B cell (primary cell): ENCODE measurements at regions not wholly inside any gene's neighbourhood (a gene's known extent, or its start where the extent isn't known, plus 50 kb on each side); places are given as distances from the start of the nearest gene placed in this dataset.
A peak's percentile ranks its signal among the peaks of the same experiment; 100 is the strongest.

Source experiments
- ATAC-seq: fragments of 200-7000 bp; cut with Tn5 transposase; one replicate; pipeline ENCODE4 v1.10.0; 2021; ENCODE audit warnings: low read depth, mild to moderate bottlenecking, moderate number of reproducible peaks, moderate library complexity
- CTCF ChIA-PET: fragments of 350-600 bp; sonication (Branson Sonifier 250); formaldehyde crosslinking; loops from one replicate; lab custom pipeline; 2021; ENCODE audit warnings: antibody characterized with exemption, inconsistent platforms; lab: Charles Lee
- POLR2A ChIA-PET: fragments of 350-600 bp; sonication (Branson Sonifier 250); formaldehyde crosslinking; loops from one replicate; lab custom pipeline; 2021; ENCODE audit warnings: antibody characterized with exemption; lab: Charles Lee
- DNase-seq: peaks from one replicate; pipeline ENCODE4 v3.0.0; 2013
- H2AFZ ChIP-seq: 2 replicates; pipeline ENCODE4 v1.6.1; 2012; ENCODE audit warnings: mild to moderate bottlenecking, low read depth, low read length; ENCODE audit not compliant: insufficient read depth, poor library complexity, severe bottlenecking
- H3K27ac ChIP-seq, 2 donors: 1 replicate in 1 of 2; 2 replicates in 1 of 2; pipeline ENCODE4 v1.5.1; 2012 to 2013; ENCODE audit warnings: low read length in 2 of 2, mild to moderate bottlenecking in 2 of 2, moderate library complexity in 1 of 2
- H3K27me3 ChIP-seq, 4 experiments: fragments of 200-600 bp in 1 of 4; sonication (generic) in 1 of 4; replicated peaks in 1 of 4; 1 replicate in 2 of 4; 2 replicates in 2 of 4; pipeline versions ENCODE4 v1.6.1 to v1.7.0; 2013 to 2016; ENCODE audit warnings: low read length in 3 of 4, mild to moderate bottlenecking in 2 of 4, mixed read lengths in 1 of 4, moderate library complexity in 1 of 4; ENCODE audit not compliant: insufficient read depth in 4 of 4, control insufficient read depth in 3 of 4; ENCODE audit errors: control extremely low read depth in 1 of 4
- H3K36me3 ChIP-seq, 2 experiments: replicated peaks in 1 of 2; 1 replicate in 1 of 2; 2 replicates in 1 of 2; pipeline versions ENCODE4 v1.6.1 to v1.7.1; 2013; ENCODE audit warnings: low read length in 1 of 2; ENCODE audit not compliant: insufficient read depth in 2 of 2, control insufficient read depth in 1 of 2; ENCODE audit errors: control extremely low read depth in 1 of 2, extremely low read depth in 1 of 2
- H3K4me1 ChIP-seq, 2 donors: fragments of 200-600 bp in 1 of 2; sonication (generic) in 1 of 2; 1 replicate in 1 of 2; 2 replicates in 1 of 2; pipeline versions ENCODE4 v1.5.1 to v1.6.1; 2013 to 2017; ENCODE audit warnings: low read length in 2 of 2; ENCODE audit not compliant: control insufficient read depth in 2 of 2, insufficient read depth in 2 of 2
- H3K4me2 ChIP-seq: replicated peaks from 2 replicates; pipeline ENCODE3; 2012; ENCODE audit warnings: mild to moderate bottlenecking, low read depth, low read length; ENCODE audit not compliant: poor library complexity, severe bottlenecking
- H3K4me3 ChIP-seq, 5 experiments: fragments of 200-600 bp in 1 of 5; sonication (generic) in 1 of 5; 1 replicate in 3 of 5; 2 replicates in 2 of 5; pipeline versions ENCODE4 v1.5.1 to v1.7.0; 2011 to 2016; ENCODE audit warnings: low read length in 4 of 5, mild to moderate bottlenecking in 4 of 5, low read depth in 2 of 5, control low read depth in 1 of 5, moderate library complexity in 1 of 5; ENCODE audit not compliant: insufficient read depth in 1 of 5; ENCODE audit errors: control extremely low read depth in 1 of 5, extremely low read depth in 1 of 5
- H3K79me2 ChIP-seq: fragments of 200-600 bp; sonication (generic); one replicate; pipeline ENCODE4 v1.6.0; 2016; ENCODE audit warnings: low read length; ENCODE audit not compliant: control insufficient read depth, insufficient read depth
- H3K9ac ChIP-seq: fragments of 200-600 bp; sonication (generic); 2 replicates; pipeline ENCODE4 v1.6.1; 2017; ENCODE audit warnings: mild to moderate bottlenecking, low read length, moderate library complexity
- H3K9me3 ChIP-seq, 3 donors: one replicate each; pipeline versions ENCODE4 v1.6.1 to v1.7.1; 2013; ENCODE audit warnings: low read length in 2 of 3; ENCODE audit not compliant: control insufficient read depth in 2 of 3, insufficient read depth in 1 of 3; ENCODE audit errors: control extremely low read depth in 1 of 3
- H4K20me1 ChIP-seq: 2 replicates; pipeline ENCODE4 v1.6.0; 2012; ENCODE audit warnings: mild to moderate bottlenecking, low read length; ENCODE audit not compliant: insufficient read depth, control insufficient read depth, poor library complexity, severe bottlenecking
- H3K27ac Mint-ChIP-seq: one replicate; pipeline ENCODE4 v1.8.0; 2021; ENCODE audit warnings: mixed read lengths
- H3K27me3 Mint-ChIP-seq: one replicate; pipeline ENCODE4 v1.8.0; 2021; ENCODE audit warnings: mixed read lengths
- H3K4me1 Mint-ChIP-seq: one replicate; pipeline ENCODE4 v1.8.0; 2021; ENCODE audit warnings: mixed read lengths
- H3K4me3 Mint-ChIP-seq: one replicate; pipeline ENCODE4 v1.8.0; 2021; ENCODE audit warnings: mixed read lengths
- H3K9me3 Mint-ChIP-seq: one replicate; pipeline ENCODE4 v1.8.0; 2022; ENCODE audit warnings: mixed read lengths; ENCODE audit not compliant: insufficient read depth
- CTCF ChIP-seq: fragments of 200-600 bp; IDR thresholded peaks from one replicate; pipeline ENCODE4 v1.8.0; 2022; ENCODE audit warnings: antibody characterized with exemption, mild to moderate bottlenecking
- EZH2 ChIP-seq: IDR thresholded peaks from 2 replicates; pipeline ENCODE4 v1.6.1; 2012; ENCODE audit warnings: borderline replicate concordance, low read depth, mild to moderate bottlenecking, moderate library complexity, low read length; ENCODE audit not compliant: insufficient read depth, poor library complexity, severe bottlenecking
- WGBS: methylation state at CpG from one replicate; pipeline ENCODE4 v1.1.5; 2013; ENCODE audit warnings: missing lambda C conversion rate; ENCODE audit not compliant: insufficient coverage; 5-methylcytosine and 5-hydroxymethylcytosine counted together
- intact Hi-C: fragments of 100-400 bp; cut with micrococcal nuclease; formaldehyde crosslinking; loops from one replicate; pipeline ENCODE4 v1.10.0; 2022

GRCh38 chr9:1709347-1709746 lies 305.8 kb upstream of the SMARCA2 start:
- intact Hi-C loops: loop anchor here (10.0 kb wide), 1 partner anchor 235 kb away; no protein-coding TSS in a partner anchor
- Histone ChIP-seq H3K9me3 (no peaks in the 10 kb centered on the region), H3K36me3 (no peaks in the 10 kb centered on the region), H3K9ac (no peak overlapping the region), H3K4me2 (no peak overlapping the region), H3K4me1 (no peaks in the 10 kb centered on the region), H4K20me1 (no peaks in the 10 kb centered on the region), H3K27me3 (no peaks in the 10 kb centered on the region), H3K4me3 (no peak overlapping the region), H2AFZ (no peak overlapping the region), H3K27ac (no peak overlapping the region), H3K79me2 (no peaks in the 10 kb centered on the region)
- Mint-ChIP-seq H3K9me3 (no peaks in the 10 kb centered on the region), H3K27ac (no peak overlapping the region), H3K4me3 (no peak overlapping the region), H3K4me1 (no peaks in the 10 kb centered on the region), H3K27me3 (peaks cover 13% of the 10 kb centered on the region)
- DNase-seq (peak; percentile 21), ATAC-seq (no peak)
- no CpG with 5 or more reads among the region's 1 CpG for WGBS
- CTCF ChIA-PET: interaction anchor here (0.8 to 1.7 kb wide), 5 partner anchors 9 to 385 kb away, joined by 3 to 16 read pairs (median 5); no protein-coding TSS in a partner anchor
- TF ChIP-seq EZH2: no peak
- TF ChIP-seq CTCF: peak; percentile 60
- POLR2A ChIA-PET: no interaction called here

GRCh38 chr9:1712861-1713450 lies 302.2 kb upstream of the SMARCA2 start:
- ChIA-PET POLR2A (no interaction called here), CTCF (no interaction called here)
- no peak for TF ChIP-seq EZH2
- TF ChIP-seq CTCF: no peak
- no peak for ATAC-seq
- no peaks in the 10 kb centered on the region for H3K4me1 ChIP-seq
- intact Hi-C loops: no loop called here
- no peak overlapping the region for H3K9ac ChIP-seq
- Mint-ChIP-seq H3K27ac (no peak overlapping the region), H3K4me3 (no peak overlapping the region), H3K4me1 (no peaks in the 10 kb centered on the region), H3K9me3 (no peaks in the 10 kb centered on the region), H3K27me3 (peaks cover 16% of the 10 kb centered on the region)
- DNase-seq: no peak
- no peaks in the 10 kb centered on the region for H3K27me3 ChIP-seq
- no peak overlapping the region for H2AFZ ChIP-seq
- H3K36me3 ChIP-seq: no peaks in the 10 kb centered on the region
- no peak overlapping the region for H3K4me2 ChIP-seq
- H3K4me3 ChIP-seq: no peak overlapping the region
- H3K27ac ChIP-seq: no peak overlapping the region
- H4K20me1 ChIP-seq: no peaks in the 10 kb centered on the region
- no peaks in the 10 kb centered on the region for H3K9me3 ChIP-seq
- no peaks in the 10 kb centered on the region for H3K79me2 ChIP-seq
- 80% methylated on average over 2 of the region's 6 CpGs for WGBS
